HCT116 (cell line): ENCODE measurements at regions not wholly inside any gene's neighbourhood (a gene's known extent, or its start where the extent isn't known, plus 50 kb on each side); places are given as distances from the start of the nearest gene placed in this dataset.

ENCODE experiments used
- ATAC-seq: fragments of 200-7000 bp; cut with Tn5 transposase; 2 replicates; pipeline ENCODE4 v1.9.1; 2020; ENCODE audit warnings: mild to moderate bottlenecking, moderate library complexity
- BruUV-seq: library from RNA; stranded (reverse); fragments of 400-500 nt; replicated peaks from 2 replicates; lab custom pipeline; 2021; lab: Mats Ljungman, UMichigan
- CTCF ChIA-PET: fragments of 300-600 bp; sonication (Branson Sonifier 250); formaldehyde crosslinking; loops from one replicate; lab custom pipeline; 2021; ENCODE audit warnings: antibody characterized with exemption; lab: Charles Lee
- POLR2A ChIA-PET: fragments of 300-600, 350-600 bp; sonication (Branson Sonifier 250); formaldehyde crosslinking; loops from one replicate; lab custom pipeline; 2021; ENCODE audit warnings: antibody characterized with exemption; lab: Charles Lee
- RAD21 ChIA-PET, 2 experiments: fragments of 300-600 bp; sonication (Branson Sonifier 250); formaldehyde crosslinking; loops; one replicate each; lab custom pipeline; 2023; ENCODE audit warnings: low total read pairs in 2 of 2; ENCODE audit not compliant: uncharacterized antibody in 2 of 2, unreplicated experiment in 2 of 2, low non-redundant PET in 1 of 2; lab: Charles Lee
- DNase-seq: peaks from one replicate; pipeline ENCODE4 v3.0.0-alpha.2; 2010; ENCODE audit warnings: low read depth, low spot score
- H2AFZ ChIP-seq: fragments of 200-600 bp; shearing (Covaris generic), sonication (generic); 2 replicates; pipeline ENCODE4 v1.6.1; 2017; ENCODE audit warnings: low read depth, mixed run types, mixed read lengths, antibody characterized with exemption, low read length; ENCODE audit not compliant: poor library complexity, severe bottlenecking
- H3K27ac ChIP-seq: 2 replicates; pipeline ENCODE4 v1.5.1; 2012; ENCODE audit warnings: low read depth, low read length
- H3K27me3 ChIP-seq: fragments of 200-600 bp; sonication (generic); 2 replicates; pipeline ENCODE4 v1.6.1; 2016; ENCODE audit warnings: mixed run types, low read length, mixed read lengths; ENCODE audit not compliant: insufficient read depth
- H3K36me3 ChIP-seq, 2 experiments: fragments of 200-500 bp in 1 of 2; fragments of 200-600 bp in 1 of 2; sonication (Bioruptor generic) in 1 of 2; sonication (generic) in 1 of 2; 2 replicates each; pipeline versions ENCODE4 v1.5.1 to v1.6.1; 2014 to 2016; ENCODE audit warnings: low read length in 2 of 2, inconsistent platforms in 1 of 2, mixed read lengths in 1 of 2, mixed run types in 1 of 2; ENCODE audit not compliant: insufficient read depth in 2 of 2, control insufficient read depth in 1 of 2
- H3K4me1 ChIP-seq, 2 experiments: fragments of 200-600 bp in 1 of 2; sonication (generic) in 1 of 2; 2 replicates each; pipeline versions ENCODE4 v1.5.1 to v1.6.1; 2012 to 2017; ENCODE audit warnings: low read length in 2 of 2, inconsistent platforms in 1 of 2, mild to moderate bottlenecking in 1 of 2, mixed read lengths in 1 of 2, mixed run types in 1 of 2, moderate library complexity in 1 of 2; ENCODE audit not compliant: insufficient read depth in 2 of 2, control insufficient read depth in 1 of 2
- H3K4me2 ChIP-seq: fragments of 200-600 bp; sonication (generic); 2 replicates; pipeline ENCODE4 v1.6.1; 2017; ENCODE audit warnings: mixed run types, low read length, mixed read lengths
- H3K4me3 ChIP-seq, 2 experiments: fragments of 200-600 bp in 1 of 2; sonication (generic) in 1 of 2; replicated peaks in 1 of 2; 2 replicates each; pipeline ENCODE4 v1.5.1; 2011 to 2016; ENCODE audit warnings: low read length in 2 of 2, control low read depth in 1 of 2, low read depth in 1 of 2, mild to moderate bottlenecking in 1 of 2, mixed read lengths in 1 of 2, mixed run types in 1 of 2
- H3K79me2 ChIP-seq: fragments of 200-600 bp; sonication (generic); 2 replicates; pipeline ENCODE4 v1.6.1; 2017; ENCODE audit warnings: mild to moderate bottlenecking, mixed run types, low read length, moderate library complexity, mixed read lengths; ENCODE audit not compliant: insufficient read depth
- H3K9ac ChIP-seq: fragments of 200-600 bp; sonication (generic); 2 replicates; pipeline ENCODE4 v1.6.1; 2016; ENCODE audit warnings: low read length, mixed read lengths
- H3K9me2 ChIP-seq: fragments of 200-600 bp; sonication (generic), shearing (Covaris generic); 2 replicates; pipeline ENCODE4 v1.6.1; 2017; ENCODE audit warnings: mixed run types, mild to moderate bottlenecking, moderate library complexity; ENCODE audit not compliant: insufficient read depth
- H3K9me3 ChIP-seq, 2 experiments: fragments of 200-500 bp in 1 of 2; fragments of 200-600 bp in 1 of 2; sonication (Bioruptor generic) in 1 of 2; sonication (generic) in 1 of 2; 2 replicates each; pipeline ENCODE4 v1.6.1; 2014 to 2017; ENCODE audit warnings: low read length in 2 of 2, mixed read lengths in 2 of 2, inconsistent platforms in 1 of 2, low read depth in 1 of 2, mild to moderate bottlenecking in 1 of 2, mixed run types in 1 of 2, moderate library complexity in 1 of 2; ENCODE audit not compliant: control insufficient read depth in 1 of 2, insufficient read depth in 1 of 2
- H4K20me1 ChIP-seq: fragments of 200-600 bp; sonication (generic), shearing (Covaris generic); 2 replicates; pipeline ENCODE4 v1.6.1; 2017; ENCODE audit warnings: mixed run types, mild to moderate bottlenecking, moderate library complexity; ENCODE audit not compliant: insufficient read depth
- ATF3 ChIP-seq: IDR thresholded peaks from 2 replicates; pipeline ENCODE4 v1.6.1; 2012
- CBX3 ChIP-seq: IDR thresholded peaks from 2 replicates; pipeline ENCODE4 v1.6.1; 2012; ENCODE audit warnings: low read depth
- CEBPB ChIP-seq: IDR thresholded peaks from 2 replicates; pipeline ENCODE4 v1.6.1; 2012; ENCODE audit warnings: low read depth
- CTCF ChIP-seq, 3 experiments: fragments of 200-600 bp in 1 of 3; sonication (generic) in 1 of 3; IDR thresholded peaks in 2 of 3; conservative IDR thresholded peaks in 1 of 3; 2 replicates each; pipeline ENCODE4 v1.5.1; 2012 to 2017; ENCODE audit warnings: low read depth in 2 of 3, low read length in 2 of 3, antibody characterized with exemption in 1 of 3, borderline replicate concordance in 1 of 3, control low read depth in 1 of 3, mild to moderate bottlenecking in 1 of 3, mixed read lengths in 1 of 3, mixed run types in 1 of 3, moderate library complexity in 1 of 3; ENCODE audit not compliant: insufficient read depth in 1 of 3
- EGR1 ChIP-seq: IDR thresholded peaks from 2 replicates; pipeline ENCODE4 v1.6.1; 2012; ENCODE audit warnings: low read depth
- EZH2 ChIP-seq: fragments of 200-600 bp; sonication (generic); IDR thresholded peaks from 2 replicates; pipeline ENCODE4 v1.6.1; 2017; ENCODE audit warnings: antibody characterized with exemption, mixed run types
- JUND ChIP-seq: IDR thresholded peaks from 2 replicates; pipeline ENCODE4 v1.6.1; 2012
- MAX ChIP-seq: IDR thresholded peaks from 2 replicates; pipeline ENCODE4 v1.6.1; 2012
- POLR2A ChIP-seq: IDR thresholded peaks from 2 replicates; pipeline ENCODE4 v1.7.0; 2011; ENCODE audit warnings: borderline replicate concordance; ENCODE audit not compliant: insufficient read depth, insufficient read length; ENCODE audit errors: extremely low read depth
- RAD21 ChIP-seq: IDR thresholded peaks from 2 replicates; pipeline ENCODE4 v1.6.1; 2012; ENCODE audit warnings: low read depth, mild to moderate bottlenecking
- REST ChIP-seq: IDR thresholded peaks from 2 replicates; pipeline ENCODE4 v1.6.1; 2012; ENCODE audit warnings: low read depth
- SP1 ChIP-seq: IDR thresholded peaks from 2 replicates; pipeline ENCODE4 v1.6.1; 2012; ENCODE audit warnings: low read depth
- SRF ChIP-seq: IDR thresholded peaks from 2 replicates; pipeline ENCODE4 v1.6.1; 2012; ENCODE audit warnings: low read depth
- YY1 ChIP-seq: IDR thresholded peaks from 2 replicates; pipeline ENCODE4 v1.6.1; 2011; ENCODE audit warnings: low read length, low read depth, moderate library complexity, mild to moderate bottlenecking; ENCODE audit not compliant: insufficient replicate concordance; ENCODE audit errors: extremely low read depth
- ZBTB33 ChIP-seq: IDR thresholded peaks from 2 replicates; pipeline ENCODE4 v1.6.1; 2011; ENCODE audit warnings: mild to moderate bottlenecking, low read length, moderate library complexity; ENCODE audit not compliant: insufficient replicate concordance; ENCODE audit errors: extremely low read depth
- ZFX ChIP-seq: fragments of 450-650 bp; IDR thresholded peaks from 2 replicates; pipeline ENCODE4 v1.6.1; 2017
- intact Hi-C: fragments of 100-400 bp; cut with micrococcal nuclease; formaldehyde crosslinking; loops from 2 replicates; pipeline ENCODE4 v1.10.0; 2022

GRCh38 chr2:18428516-18428915 is 131.9 kb downstream of the RDH14 start:
- ChIA-PET RAD21 (no interaction called here), CTCF (no interaction called here), POLR2A (no interaction called here)
- TF ChIP-seq SP1: no peak
- no peak for TF ChIP-seq CBX3
- TF ChIP-seq JUND: no peak
- no peak for TF ChIP-seq YY1
- no peak for TF ChIP-seq MAX
- TF ChIP-seq EZH2: no peak
- no peak for TF ChIP-seq ZFX
- TF ChIP-seq RAD21: no peak
- no peak for TF ChIP-seq REST
- TF ChIP-seq ATF3: no peak
- no peak for TF ChIP-seq ZBTB33
- TF ChIP-seq SRF: no peak
- TF ChIP-seq CEBPB: no peak
- no peak for TF ChIP-seq POLR2A
- no peak for TF ChIP-seq CTCF (IDR thresholded peaks at IDR 0.05 in 2 of 3, conservative IDR thresholded peaks at IDR 0.05 in 1 of 3; ENCODE audit: borderline replicate concordance in 1 of 3, insufficient read depth in 1 of 3, low read depth in 2 of 3, low read length in 2 of 3)
- no peak for TF ChIP-seq EGR1
- DNase-seq: no peak
- Histone ChIP-seq H3K9ac (no peak overlapping the region), H3K36me3 (no peaks in the 10 kb centered on the region), H3K9me3 (no peaks in the 10 kb centered on the region), H2AFZ (no peak overlapping the region), H3K4me3 (no peak overlapping the region), H3K9me2 (no peaks in the 10 kb centered on the region), H3K27ac (no peak overlapping the region), H4K20me1 (no peaks in the 10 kb centered on the region), H3K4me1 (no peaks in the 10 kb centered on the region), H3K4me2 (no peak overlapping the region), H3K79me2 (no peaks in the 10 kb centered on the region), H3K27me3 (peaks cover 25% of the 10 kb centered on the region; the same call in 1 of the 2 replicates)
- intact Hi-C loops: no loop called here
- ATAC-seq: no peak
- no TSS peak for BruUV-seq
